ENCODE measurements at regions not wholly inside any gene's neighbourhood (a gene's known extent, or its start where the extent isn't known, plus 50 kb on each side); places are given as distances from the start of the nearest gene placed in this dataset.

GRCh38 chr3:181569356-181569940, 142.3 kb upstream of the SOX2 start:
- TF ChIP-seq CREB1 (IDR thresholded peaks at IDR 0.05; ENCODE audit: low read depth) (no peak), YY1 (IDR thresholded peaks at IDR 0.05; ENCODE audit: low read depth) (no peak)
